PC-3 (cell line): ENCODE measurements at regions not wholly inside any gene's neighbourhood (a gene's known extent, or its start where the extent isn't known, plus 50 kb on each side); places are given as distances from the start of the nearest gene placed in this dataset.

Experiments used
- ATAC-seq: fragments of 200-7000 bp; cut with Tn5 transposase; 2 replicates; pipeline ENCODE4 v1.9.1; 2020; ENCODE audit warnings: mild to moderate bottlenecking, moderate library complexity
- BruUV-seq: library from RNA; stranded (reverse); fragments of 400-500 nt; replicated peaks from 2 replicates; lab custom pipeline; 2021; lab: Mats Ljungman, UMichigan
- CTCF ChIA-PET: fragments of 300-600 bp; sonication (Branson Sonifier 250); formaldehyde crosslinking; loops from one replicate; lab custom pipeline; 2022; ENCODE audit warnings: antibody characterized with exemption; lab: Charles Lee
- POLR2A ChIA-PET: fragments of 300-600 bp; sonication (Branson Sonifier 250); formaldehyde crosslinking; loops from one replicate; lab custom pipeline; 2022; ENCODE audit warnings: antibody characterized with exemption; ENCODE audit not compliant: unreplicated experiment; lab: Charles Lee
- DNase-seq: peaks from one replicate; pipeline ENCODE4 v3.0.0-alpha.2; 2015
- H2AFZ ChIP-seq: fragments of 300-600 bp; sonication (generic); 2 replicates; pipeline ENCODE4 v1.6.0; 2016; ENCODE audit warnings: antibody characterized with exemption, low read length
- H3F3A ChIP-seq: fragments of 300-600 bp; sonication (generic); one replicate; pipeline ENCODE4 v1.6.0; 2017; ENCODE audit warnings: antibody characterized with exemption, low read length, control low read depth, mild to moderate bottlenecking; ENCODE audit not compliant: unreplicated experiment
- H3K27ac ChIP-seq: fragments of 300-600 bp; sonication (generic); 2 replicates; pipeline ENCODE4 v1.5.1; 2016; ENCODE audit warnings: mild to moderate bottlenecking, low read length
- H3K27me3 ChIP-seq: fragments of 300-600 bp; sonication (generic); 2 replicates; pipeline ENCODE4 v1.6.1; 2016; ENCODE audit warnings: low read length, mixed read lengths
- H3K36me3 ChIP-seq: fragments of 300-600 bp; sonication (generic); 2 replicates; pipeline ENCODE4 v1.6.1; 2016; ENCODE audit warnings: low read depth, mixed run types, low read length, mixed read lengths
- H3K4me1 ChIP-seq: fragments of 300-600 bp; sonication (generic); 2 replicates; pipeline ENCODE4 v1.5.1; 2016; ENCODE audit warnings: low read length; ENCODE audit not compliant: insufficient read depth
- H3K4me2 ChIP-seq: fragments of 300-600 bp; sonication (generic); 2 replicates; pipeline ENCODE4 v1.6.0; 2016; ENCODE audit warnings: low read length
- H3K4me3 ChIP-seq: fragments of 300-600 bp; sonication (generic); 2 replicates; pipeline ENCODE4 v1.5.1; 2016; ENCODE audit warnings: mild to moderate bottlenecking, low read length, mixed read lengths
- H3K79me2 ChIP-seq: fragments of 300-600 bp; sonication (generic); 2 replicates; pipeline ENCODE4 v1.6.1; 2017; ENCODE audit warnings: low read length, mixed read lengths
- H3K9ac ChIP-seq: fragments of 300-600 bp; sonication (generic); 2 replicates; pipeline ENCODE4 v1.6.0; 2016; ENCODE audit warnings: mild to moderate bottlenecking, low read length
- H3K9me2 ChIP-seq: fragments of 300-600 bp; sonication (generic); replicated peaks from 2 replicates; pipeline ENCODE4 v1.6.1; 2016; ENCODE audit warnings: mixed run types, low read length, mixed read lengths
- H3K9me3 ChIP-seq: fragments of 300-600 bp; sonication (generic); 2 replicates; pipeline ENCODE4 v1.6.1; 2016; ENCODE audit warnings: low read length, mixed read lengths
- H4K20me1 ChIP-seq: fragments of 300-600 bp; sonication (generic); 2 replicates; pipeline ENCODE4 v1.6.1; 2016; ENCODE audit warnings: low read length, mixed read lengths
- CTCF ChIP-seq: fragments of 300-600 bp; sonication (generic); conservative IDR thresholded peaks from 2 replicates; pipeline ENCODE4 v1.5.1; 2017; ENCODE audit warnings: antibody characterized with exemption, low read depth, mild to moderate bottlenecking, low read length
- EZH2 ChIP-seq: fragments of 300-600 bp; sonication (generic); IDR thresholded peaks from one replicate; pipeline ENCODE4 v1.6.1; 2017; ENCODE audit warnings: antibody characterized with exemption, mild to moderate bottlenecking, low read length; ENCODE audit not compliant: unreplicated experiment
- EZH2phosphoT487 ChIP-seq: fragments of 300-600 bp; sonication (generic); IDR thresholded peaks from 2 replicates; pipeline ENCODE4 v1.6.1; 2018; ENCODE audit warnings: mild to moderate bottlenecking, antibody characterized with exemption, low read length, borderline replicate concordance
- intact Hi-C: fragments of 100-400 bp; cut with micrococcal nuclease; formaldehyde crosslinking; loops from 2 replicates; pipeline ENCODE4 v1.9.0; 2023

GRCh38 chr4:144206711-144207110 lies 66.2 kb upstream of the GYPA start:
- CTCF ChIA-PET, result no interaction called here

GRCh38 chr4:144208074-144208473 lies 67.6 kb upstream of the GYPA start:
- BruUV-seq, result no TSS peak
- Histone ChIP-seq H3K9ac (no peak overlapping the region), H4K20me1 (no peaks in the 10 kb centered on the region), H3K4me2 (no peak overlapping the region), H3K9me2 (no peaks in the 10 kb centered on the region), H3K9me3 (no peaks in the 10 kb centered on the region), H3K27ac (no peak overlapping the region), H3K4me3 (no peak overlapping the region), H2AFZ (no peak overlapping the region), H3K36me3 (no peaks in the 10 kb centered on the region), H3K79me2 (no peaks in the 10 kb centered on the region), H3K27me3 (no peaks in the 10 kb centered on the region), H3F3A (no peaks in the 10 kb centered on the region), H3K4me1 (no peaks in the 10 kb centered on the region)
- TF ChIP-seq EZH2phosphoT487, result no peak
- no peak for TF ChIP-seq EZH2
- TF ChIP-seq CTCF, result no peak
- no peak for DNase-seq
- intact Hi-C loops, result no loop called here
- POLR2A ChIA-PET, result no interaction called here
- no peak for ATAC-seq
- CTCF ChIA-PET, result no interaction called here

More at GRCh38 chr4:144206711-144207110, 66.2 kb upstream of the GYPA start:
- Histone ChIP-seq H3F3A (no peaks in the 10 kb centered on the region), H2AFZ (no peak overlapping the region), H3K27me3 (no peaks in the 10 kb centered on the region), H3K4me3 (no peak overlapping the region), H3K4me1 (no peaks in the 10 kb centered on the region), H3K27ac (no peak overlapping the region), H4K20me1 (no peaks in the 10 kb centered on the region), H3K4me2 (no peak overlapping the region), H3K79me2 (no peaks in the 10 kb centered on the region), H3K36me3 (no peaks in the 10 kb centered on the region), H3K9me3 (no peaks in the 10 kb centered on the region), H3K9me2 (no peaks in the 10 kb centered on the region), H3K9ac (no peak overlapping the region)
- POLR2A ChIA-PET, result no interaction called here
- DNase-seq, result no peak
- intact Hi-C loops, result no loop called here
- no peak for TF ChIP-seq CTCF
- no peak for TF ChIP-seq EZH2
- BruUV-seq, result no TSS peak
- ATAC-seq, result no peak

- H3K4me2 ChIP-seq, result no peak overlapping the region
- DNase-seq (no peak), ATAC-seq (no peak)
- no peaks in the 10 kb centered on the region for H3K27me3 ChIP-seq
- TF ChIP-seq EZH2, result no peak
- no peak for TF ChIP-seq CTCF
- TF ChIP-seq EZH2phosphoT487, result no peak
- no peaks in the 10 kb centered on the region for H3F3A ChIP-seq
- no peak overlapping the region for H3K9ac ChIP-seq
- H3K36me3 ChIP-seq, result no peaks in the 10 kb centered on the region
- H3K4me1 ChIP-seq, result no peaks in the 10 kb centered on the region
- no peak overlapping the region for H3K27ac ChIP-seq
- intact Hi-C loops, result no loop called here
- no peaks in the 10 kb centered on the region for H3K79me2 ChIP-seq
- H3K4me3 ChIP-seq, result no peak overlapping the region
- no peaks in the 10 kb centered on the region for H3K9me3 ChIP-seq
- CTCF ChIA-PET, result no interaction called here
- BruUV-seq, result no TSS peak
- no peaks in the 10 kb centered on the region for H3K9me2 ChIP-seq
- H2AFZ ChIP-seq, result no peak overlapping the region
- H4K20me1 ChIP-seq, result no peaks in the 10 kb centered on the region
- POLR2A ChIA-PET, result no interaction called here
Measured at GRCh38 chr4:144209491-144209890, 69.0 kb upstream of the GYPA start.
